ENCODE measurements at regions not wholly inside any gene's neighbourhood (a gene's known extent, or its start where the extent isn't known, plus 50 kb on each side); places are given as distances from the start of the nearest gene placed in this dataset.
"Not testable (repeated sequence)": the region's sequence is repeated elsewhere in the genome, so short reads cannot be mapped to it uniquely, and the experiment has no call there.

GRCh38 chr6:21874372-21874771 is 280.8 kb downstream of the SOX4 start:
- no peak overlapping the region for H3K27ac ChIP-seq (ENCODE audit: low read length)
- CTCF ChIA-PET: no interaction called here
- no peak for DNase-seq (ENCODE audit: low read depth, low spot score)
- no peaks in the 10 kb centered on the region for H3K9me3 ChIP-seq (ENCODE audit: control insufficient read depth, insufficient read depth, low read depth, low read length)
- POLR2A ChIA-PET: no interaction called here
- no TSS peak for BruUV-seq (replicated peaks)
- no peak for ATAC-seq
- intact Hi-C loops (cut with micrococcal nuclease; ENCODE audit: unreplicated experiment): no loop called here
- no peaks in the 10 kb centered on the region for H3K27me3 ChIP-seq (ENCODE audit: control insufficient read depth, insufficient read depth, low read length)
- no peak for TF ChIP-seq POLR2AphosphoS5 (IDR thresholded peaks at IDR 0.05; ENCODE audit: low read depth, low read length)
- TF ChIP-seq TCF7L2 (IDR thresholded peaks at IDR 0.05; ENCODE audit: low read depth, low read length): no peak
- no peak for TF ChIP-seq REST (IDR thresholded peaks at IDR 0.05; ENCODE audit: insufficient read depth in 1 of 2, low read depth in 2 of 2, low read length in 1 of 2)
- no peak for TF ChIP-seq CTCF (IDR thresholded peaks at IDR 0.05)
- TF ChIP-seq SIN3A (IDR thresholded peaks at IDR 0.05; ENCODE audit: borderline replicate concordance, insufficient read depth, low read depth, low read length): no peak
- no peak overlapping the region for H3K4me3 ChIP-seq (ENCODE audit: low read depth in 2 of 2, low read length in 2 of 2)
- no peaks in the 10 kb centered on the region for H3K36me3 ChIP-seq (ENCODE audit: control insufficient read depth, insufficient read depth, low read length)
- in situ Hi-C loops (cut with HindIII; ENCODE audit: low pct_unique_long_range_greater_than_20kb, low sequenced_read_pairs): no loop called here
- no peaks in the 10 kb centered on the region for H3K4me1 ChIP-seq (ENCODE audit: control insufficient read depth, insufficient read depth, low read length)

GRCh38 chr6:21877037-21877436 is 283.5 kb downstream of the SOX4 start:
- H3K9me3 ChIP-seq (ENCODE audit: control insufficient read depth, insufficient read depth, low read depth, low read length); H3K4me3 ChIP-seq (ENCODE audit: low read depth in 2 of 2, low read length in 2 of 2); POLR2A ChIA-PET; H3K36me3 ChIP-seq (ENCODE audit: control insufficient read depth, insufficient read depth, low read length); ATAC-seq; DNase-seq (ENCODE audit: low read depth, low spot score); H3K27ac ChIP-seq (ENCODE audit: low read length); BruUV-seq (replicated peaks); in situ Hi-C loops (cut with HindIII; ENCODE audit: low pct_unique_long_range_greater_than_20kb, low sequenced_read_pairs); H3K27me3 ChIP-seq (ENCODE audit: control insufficient read depth, insufficient read depth, low read length); H3K4me1 ChIP-seq (ENCODE audit: control insufficient read depth, insufficient read depth, low read length); intact Hi-C loops (cut with micrococcal nuclease; ENCODE audit: unreplicated experiment); CTCF ChIA-PET: not testable (repeated sequence)

GRCh38 chr6:21880249-21880648 is 286.7 kb downstream of the SOX4 start:
- POLR2A ChIA-PET: not testable (repeated sequence)

More at GRCh38 chr6:21880249-21880648, 286.7 kb downstream of the SOX4 start:
- intact Hi-C loops (cut with micrococcal nuclease; ENCODE audit: unreplicated experiment); H3K36me3 ChIP-seq (ENCODE audit: control insufficient read depth, insufficient read depth, low read length); H3K4me3 ChIP-seq (ENCODE audit: low read depth in 2 of 2, low read length in 2 of 2); H3K4me1 ChIP-seq (ENCODE audit: control insufficient read depth, insufficient read depth, low read length); CTCF ChIA-PET; H3K27me3 ChIP-seq (ENCODE audit: control insufficient read depth, insufficient read depth, low read length); in situ Hi-C loops (cut with HindIII; ENCODE audit: low pct_unique_long_range_greater_than_20kb, low sequenced_read_pairs); BruUV-seq (replicated peaks); ATAC-seq; DNase-seq (ENCODE audit: low read depth, low spot score); H3K27ac ChIP-seq (ENCODE audit: low read length); H3K9me3 ChIP-seq (ENCODE audit: control insufficient read depth, insufficient read depth, low read depth, low read length): not testable (repeated sequence)
